ENCODE measurements at regions not wholly inside any gene's neighbourhood (a gene's known extent, or its start where the extent isn't known, plus 50 kb on each side); places are given as distances from the start of the nearest gene placed in this dataset.

DNA sequence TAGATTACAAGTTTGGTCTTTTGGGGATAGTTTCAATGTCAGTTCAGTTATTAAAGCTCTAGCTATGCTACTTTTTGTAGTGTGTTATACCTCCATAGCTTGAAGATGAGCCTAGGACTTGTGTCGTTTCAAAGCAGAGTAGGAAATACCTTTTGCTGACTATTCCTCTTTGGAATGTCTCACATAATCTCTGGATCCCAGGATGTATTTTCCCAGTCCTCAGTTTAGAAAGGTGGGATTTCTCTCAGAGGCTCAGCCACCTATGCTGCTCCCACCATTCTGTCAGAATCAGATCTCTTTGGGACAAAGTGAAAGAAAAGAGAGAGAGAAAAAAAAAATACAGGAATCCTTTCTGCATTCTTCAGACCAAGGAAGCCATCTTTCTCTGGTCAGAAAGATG, 567.5 kb upstream of the IMPG1 start:
- ChIA-PET CTCF (no interaction called here), POLR2A (no interaction called here)
- Histone ChIP-seq H3K36me3 (ENCODE audit: insufficient read depth, low read length) (no peaks in the 10 kb centered on the region), H3K27me3 (ENCODE audit: control insufficient read depth in 1 of 2, insufficient read depth in 2 of 2, low read length in 2 of 2) (no peaks in the 10 kb centered on the region), H3K27ac (ENCODE audit: low read depth in 1 of 2, low read length in 2 of 2) (no peak overlapping the region), H3K4me3 (ENCODE audit: low read length) (no peak overlapping the region), H3K4me1 (ENCODE audit: insufficient read depth, low read length) (no peaks in the 10 kb centered on the region), H3K9me3 (ENCODE audit: control insufficient read depth in 1 of 2, insufficient read depth in 1 of 2, low read length in 2 of 2) (no peaks in the 10 kb centered on the region)
- Mint-ChIP-seq H3K27me3 (no peaks in the 10 kb centered on the region), H3K27ac (no peak overlapping the region), H3K4me3 (no peak overlapping the region), H3K36me3 (ENCODE audit: low read depth) (no peaks in the 10 kb centered on the region), H3K4me1 (ENCODE audit: low read depth) (no peaks in the 10 kb centered on the region), H3K9me3 (peaks cover 4% of the 10 kb centered on the region)
- ATAC-seq (ENCODE audit: poor library complexity) = no peak
- DNase-seq = no peak
- TF ChIP-seq, protein P1, sequence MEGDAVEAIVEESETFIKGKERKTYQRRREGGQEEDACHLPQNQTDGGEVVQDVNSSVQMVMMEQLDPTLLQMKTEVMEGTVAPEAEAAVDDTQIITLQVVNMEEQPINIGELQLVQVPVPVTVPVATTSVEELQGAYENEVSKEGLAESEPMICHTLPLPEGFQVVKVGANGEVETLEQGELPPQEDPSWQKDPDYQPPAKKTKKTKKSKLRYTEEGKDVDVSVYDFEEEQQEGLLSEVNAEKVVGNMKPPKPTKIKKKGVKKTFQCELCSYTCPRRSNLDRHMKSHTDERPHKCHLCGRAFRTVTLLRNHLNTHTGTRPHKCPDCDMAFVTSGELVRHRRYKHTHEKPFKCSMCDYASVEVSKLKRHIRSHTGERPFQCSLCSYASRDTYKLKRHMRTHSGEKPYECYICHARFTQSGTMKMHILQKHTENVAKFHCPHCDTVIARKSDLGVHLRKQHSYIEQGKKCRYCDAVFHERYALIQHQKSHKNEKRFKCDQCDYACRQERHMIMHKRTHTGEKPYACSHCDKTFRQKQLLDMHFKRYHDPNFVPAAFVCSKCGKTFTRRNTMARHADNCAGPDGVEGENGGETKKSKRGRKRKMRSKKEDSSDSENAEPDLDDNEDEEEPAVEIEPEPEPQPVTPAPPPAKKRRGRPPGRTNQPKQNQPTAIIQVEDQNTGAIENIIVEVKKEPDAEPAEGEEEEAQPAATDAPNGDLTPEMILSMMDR (IDR thresholded peaks at IDR 0.05) = no peak
- intact Hi-C loops (cut with DNase I, micrococcal nuclease) = no loop called here

DNA sequence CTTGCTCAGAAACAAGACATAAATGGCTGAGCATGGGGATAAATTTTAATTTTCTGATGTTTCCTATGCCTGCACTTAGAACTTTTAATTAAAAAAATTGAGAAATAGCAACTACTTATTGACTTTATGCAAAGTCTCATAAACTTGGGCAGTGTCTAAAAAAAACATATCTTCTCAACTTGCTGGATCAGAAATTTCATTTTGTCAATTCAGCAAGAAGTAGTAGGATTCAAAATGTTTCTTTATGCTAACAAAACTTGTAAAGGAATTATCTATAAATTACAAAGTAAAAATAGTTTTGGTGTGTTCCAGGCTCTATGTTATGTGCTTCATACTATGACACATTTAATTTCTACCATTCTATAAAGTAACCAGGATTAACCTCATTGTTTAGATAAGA, 562.2 kb upstream of the IMPG1 start:
- Mint-ChIP-seq H3K36me3 (ENCODE audit: low read depth) (no peaks in the 10 kb centered on the region), H3K9me3 (peaks cover 2% of the 10 kb centered on the region), H3K27me3 (no peaks in the 10 kb centered on the region), H3K4me1 (ENCODE audit: low read depth) (no peaks in the 10 kb centered on the region), H3K4me3 (no peak overlapping the region), H3K27ac (no peak overlapping the region)
- intact Hi-C loops (cut with DNase I, micrococcal nuclease) = no loop called here
- Histone ChIP-seq H3K27me3 (ENCODE audit: control insufficient read depth in 1 of 2, insufficient read depth in 2 of 2, low read length in 2 of 2) (no peaks in the 10 kb centered on the region), H3K9me3 (ENCODE audit: control insufficient read depth in 1 of 2, insufficient read depth in 1 of 2, low read length in 2 of 2) (peaks cover 0 to 20% of the 10 kb centered on the region in 2 experiments), H3K27ac (ENCODE audit: low read depth in 1 of 2, low read length in 2 of 2) (no peak overlapping the region), H3K4me3 (ENCODE audit: low read length) (no peak overlapping the region), H3K4me1 (ENCODE audit: insufficient read depth, low read length) (no peaks in the 10 kb centered on the region), H3K36me3 (ENCODE audit: insufficient read depth, low read length) (no peaks in the 10 kb centered on the region)
- CTCF ChIA-PET = no interaction called here
- POLR2A ChIA-PET = no interaction called here
- TF ChIP-seq, protein P1 (IDR thresholded peaks at IDR 0.05) = no peak
- ATAC-seq (ENCODE audit: poor library complexity) (no peak), DNase-seq (no peak)

DNA sequence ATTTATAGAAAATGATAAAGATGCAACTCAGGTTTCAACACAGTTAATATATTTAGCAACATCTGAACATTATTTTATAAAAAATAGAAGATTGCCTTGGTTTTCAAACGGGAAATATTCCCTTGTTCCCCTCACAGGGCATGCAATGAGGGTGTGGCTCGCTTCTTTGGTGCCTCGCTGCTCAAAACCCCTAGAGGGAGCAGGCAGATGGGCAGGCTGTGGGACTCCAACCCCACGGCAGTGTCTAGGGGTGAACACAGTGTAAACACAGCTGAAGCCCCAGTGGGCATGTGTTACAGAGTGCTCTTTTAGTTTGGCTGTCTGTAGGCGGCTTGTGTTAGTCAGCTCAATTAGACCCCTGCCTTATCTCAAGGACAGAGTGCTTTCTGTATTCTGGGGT, 560.8 kb upstream of the IMPG1 start:
- H3K4me1 ChIP-seq (ENCODE audit: insufficient read depth, low read length) = no peaks in the 10 kb centered on the region
- DNase-seq (no peak), ATAC-seq (ENCODE audit: poor library complexity) (no peak)
- Mint-ChIP-seq H3K27me3 (no peaks in the 10 kb centered on the region), H3K4me1 (ENCODE audit: low read depth) (no peaks in the 10 kb centered on the region), H3K4me3 (no peak overlapping the region), H3K36me3 (ENCODE audit: low read depth) (no peaks in the 10 kb centered on the region), H3K9me3 (peaks cover 2% of the 10 kb centered on the region), H3K27ac (no peak overlapping the region)
- TF ChIP-seq, protein P1 (IDR thresholded peaks at IDR 0.05) = no peak
- no peak overlapping the region for H3K27ac ChIP-seq (ENCODE audit: low read depth in 1 of 2, low read length in 2 of 2)
- POLR2A ChIA-PET = no interaction called here
- no peaks in the 10 kb centered on the region for H3K27me3 ChIP-seq (ENCODE audit: control insufficient read depth in 1 of 2, insufficient read depth in 2 of 2, low read length in 2 of 2)
- no peaks in the 10 kb centered on the region for H3K36me3 ChIP-seq (ENCODE audit: insufficient read depth, low read length)
- CTCF ChIA-PET = no interaction called here
- H3K4me3 ChIP-seq (ENCODE audit: low read length) = no peak overlapping the region
- peaks cover 0 to 28% of the 10 kb centered on the region in 2 experiments for H3K9me3 ChIP-seq (ENCODE audit: control insufficient read depth in 1 of 2, insufficient read depth in 1 of 2, low read length in 2 of 2)
- intact Hi-C loops (cut with DNase I, micrococcal nuclease) = no loop called here

All from CD4-positive, alpha-beta T cell (primary cell).